ENCODE measurements at regions not wholly inside any gene's neighbourhood (a gene's known extent, or its start where the extent isn't known, plus 50 kb on each side); places are given as distances from the start of the nearest gene placed in this dataset.

DNA sequence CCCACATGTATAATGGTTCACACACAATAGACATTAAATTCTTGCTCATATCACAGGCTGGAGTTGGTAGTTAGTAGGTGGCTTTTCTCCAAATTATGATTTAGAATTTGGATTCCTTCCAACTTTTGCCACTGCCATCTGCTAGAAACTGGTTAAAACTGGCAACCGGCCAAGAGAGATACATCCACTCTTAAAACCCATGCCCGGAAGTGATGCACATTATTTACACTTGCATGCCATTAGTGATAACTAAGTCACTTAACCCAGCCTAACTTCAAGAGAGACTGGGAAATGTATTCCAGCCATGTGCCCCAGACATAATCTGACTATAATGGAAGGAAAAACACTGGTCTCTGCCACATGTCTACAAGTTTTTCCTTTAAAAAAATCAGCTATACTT is 395.7 kb upstream of the SEMA6A start:
- TF ChIP-seq, protein P1, sequence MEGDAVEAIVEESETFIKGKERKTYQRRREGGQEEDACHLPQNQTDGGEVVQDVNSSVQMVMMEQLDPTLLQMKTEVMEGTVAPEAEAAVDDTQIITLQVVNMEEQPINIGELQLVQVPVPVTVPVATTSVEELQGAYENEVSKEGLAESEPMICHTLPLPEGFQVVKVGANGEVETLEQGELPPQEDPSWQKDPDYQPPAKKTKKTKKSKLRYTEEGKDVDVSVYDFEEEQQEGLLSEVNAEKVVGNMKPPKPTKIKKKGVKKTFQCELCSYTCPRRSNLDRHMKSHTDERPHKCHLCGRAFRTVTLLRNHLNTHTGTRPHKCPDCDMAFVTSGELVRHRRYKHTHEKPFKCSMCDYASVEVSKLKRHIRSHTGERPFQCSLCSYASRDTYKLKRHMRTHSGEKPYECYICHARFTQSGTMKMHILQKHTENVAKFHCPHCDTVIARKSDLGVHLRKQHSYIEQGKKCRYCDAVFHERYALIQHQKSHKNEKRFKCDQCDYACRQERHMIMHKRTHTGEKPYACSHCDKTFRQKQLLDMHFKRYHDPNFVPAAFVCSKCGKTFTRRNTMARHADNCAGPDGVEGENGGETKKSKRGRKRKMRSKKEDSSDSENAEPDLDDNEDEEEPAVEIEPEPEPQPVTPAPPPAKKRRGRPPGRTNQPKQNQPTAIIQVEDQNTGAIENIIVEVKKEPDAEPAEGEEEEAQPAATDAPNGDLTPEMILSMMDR (IDR thresholded peaks at IDR 0.05), result no peak
- TF ChIP-seq ZFX (IDR thresholded peaks at IDR 0.05; ENCODE audit: borderline replicate concordance), result no peak

Data from 22Rv1 (cell line).